Activated CD4-positive, alpha-beta T cell treated with anti-CD3 and anti-CD28 coated beads for 48 hours (primary cell): ENCODE measurements at regions not wholly inside any gene's neighbourhood (a gene's known extent, or its start where the extent isn't known, plus 50 kb on each side); places are given as distances from the start of the nearest gene placed in this dataset.
"Not testable (repeated sequence)": the region's sequence is repeated elsewhere in the genome, so short reads cannot be mapped to it uniquely, and the experiment has no call there.

Experiments
- DNase-seq: peaks from one replicate; pipeline ENCODE4 v3.0.0-alpha.2; 2020

- DNase-seq, result no peak
These were observed 158.4 kb downstream of the PTPRU start for GRCh38 chr1:29394521-29395225.

DNA sequence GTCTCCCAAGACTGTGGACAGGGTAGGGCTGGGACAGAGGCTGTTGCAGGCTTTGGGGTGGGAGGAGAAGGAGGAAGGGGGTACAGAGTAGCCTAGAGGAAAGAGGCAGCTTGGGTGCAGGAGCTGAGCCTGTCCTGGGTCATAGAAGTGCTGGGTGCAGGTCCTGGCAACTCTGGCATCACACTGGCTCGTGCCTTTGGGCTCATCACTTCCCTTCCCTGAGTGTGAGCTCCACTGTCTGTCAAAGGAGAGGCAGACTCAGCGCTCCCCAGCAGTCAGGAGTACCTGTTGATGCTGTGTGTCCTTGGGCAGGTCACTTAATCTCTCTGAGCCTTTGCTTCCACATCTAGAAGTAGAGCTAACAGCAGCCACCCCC, 157.1 kb downstream of the PTPRU start:
- DNase-seq, result no peak

DNA sequence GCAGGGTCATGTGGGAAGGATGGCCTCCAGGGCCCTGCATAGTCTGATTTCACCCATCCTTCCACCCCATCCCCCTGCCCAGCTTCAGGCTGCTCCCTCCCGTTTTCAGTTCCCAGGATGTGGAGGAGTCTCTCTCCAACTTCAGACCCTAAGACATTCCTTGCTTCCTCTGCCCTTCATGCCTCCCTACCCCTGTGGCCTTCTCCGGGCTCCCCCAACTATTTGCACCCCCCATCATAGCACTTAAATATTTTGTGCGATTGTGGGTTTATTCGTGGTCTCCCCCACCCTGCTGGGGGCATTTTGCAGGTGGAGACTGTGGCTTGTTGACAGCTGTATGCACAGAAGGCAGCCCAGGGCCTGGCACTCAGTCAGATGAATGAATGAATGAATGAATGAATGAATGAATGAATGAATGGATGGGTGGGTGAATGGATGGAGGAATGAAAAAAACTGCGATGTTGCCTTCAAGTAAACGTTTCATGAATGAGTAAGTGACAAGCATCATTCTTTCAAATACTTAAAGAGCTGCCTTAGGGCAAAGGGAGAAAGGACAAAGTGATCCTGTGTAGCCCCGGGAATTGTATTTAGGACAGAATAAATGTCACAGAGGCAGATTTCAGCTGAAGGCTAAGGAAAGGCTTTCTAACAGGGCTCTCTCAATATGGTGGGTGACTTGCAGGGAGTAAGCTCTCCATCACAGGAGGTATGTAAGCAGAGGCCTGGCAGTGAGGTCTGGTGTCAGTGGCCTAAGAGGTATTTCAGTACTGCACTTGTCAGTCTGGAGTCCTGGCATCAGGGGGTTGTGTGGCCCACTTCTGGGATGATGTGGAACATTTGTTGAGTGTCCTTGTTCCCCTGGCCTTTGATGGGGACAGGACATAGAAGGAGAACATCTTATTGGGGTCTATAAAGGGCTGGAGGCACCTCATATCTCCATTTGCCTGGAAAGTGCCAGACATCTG, 156.4 kb downstream of the PTPRU start:
- DNase-seq, result no peak

DNA sequence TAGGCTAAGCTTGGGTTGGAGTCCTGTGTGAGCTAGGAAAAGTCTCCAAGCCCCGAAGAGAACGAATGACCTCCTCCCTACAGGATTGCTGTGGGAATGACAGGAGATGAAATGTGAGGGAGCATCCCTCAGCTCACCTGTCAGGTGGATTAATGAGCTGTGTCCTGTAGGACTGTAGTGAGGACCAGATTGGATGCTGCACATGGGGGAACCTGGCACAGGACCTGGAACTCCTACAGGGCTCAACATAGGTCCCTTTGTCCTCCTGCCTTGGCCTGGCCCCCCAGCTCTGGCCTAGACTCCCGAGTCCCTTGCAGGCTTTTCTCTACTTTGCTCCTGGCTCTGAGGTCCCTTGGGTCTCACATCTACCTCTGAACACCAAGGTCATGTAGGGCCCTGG, 155.7 kb downstream of the PTPRU start:
- DNase-seq, result no peak

- no peak for DNase-seq
These were observed 155.1 kb downstream of the PTPRU start for GRCh38 chr1:29391362-29391880.

DNA sequence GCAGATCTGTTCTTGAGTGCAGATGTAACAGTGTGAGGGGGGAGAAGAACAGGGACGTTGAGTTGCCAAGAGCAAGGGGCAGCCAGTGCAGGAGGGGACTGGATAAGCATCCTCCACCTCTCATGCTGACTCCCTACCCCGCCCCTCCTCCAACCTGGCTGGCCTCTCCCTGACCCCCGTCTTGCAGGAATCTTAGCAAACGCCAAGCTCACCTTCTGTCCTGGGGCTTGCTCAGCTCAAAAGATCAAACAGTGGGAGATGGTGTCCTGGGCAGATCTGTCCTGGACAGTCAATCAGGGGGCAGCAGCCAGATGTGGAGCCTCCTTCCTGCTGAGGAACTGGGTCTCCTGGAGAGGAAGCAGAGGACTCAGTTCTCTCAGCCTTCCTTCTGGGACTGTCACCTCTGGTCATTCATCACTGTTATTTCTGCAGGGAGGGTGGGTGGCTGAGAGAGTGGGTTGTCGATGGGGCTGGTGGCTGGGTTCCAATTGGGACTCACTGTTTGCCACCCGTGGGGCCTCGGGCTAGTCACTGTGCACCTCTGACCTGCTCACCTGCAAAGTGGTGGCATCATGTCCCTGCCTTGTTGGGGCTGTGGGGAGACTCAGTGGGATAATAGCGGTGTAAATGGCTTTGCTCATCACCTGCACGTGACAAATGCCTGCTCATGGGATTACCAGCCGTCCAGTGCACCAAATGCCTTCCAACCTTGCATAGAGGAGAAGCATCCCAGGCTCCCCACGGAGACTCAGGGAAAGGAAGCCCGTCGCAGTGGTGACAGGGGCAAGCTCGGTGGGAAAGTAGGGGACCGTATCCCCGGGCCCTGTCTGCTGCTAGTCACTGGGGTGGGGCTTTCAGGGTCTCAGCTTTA, 154.4 kb downstream of the PTPRU start:
- DNase-seq, result no peak

GRCh38 chr1:29390075-29390474, 153.8 kb downstream of the PTPRU start:
- DNase-seq, result no peak

- DNase-seq, result no peak
These were observed 153.3 kb downstream of the PTPRU start for GRCh38 chr1:29389533-29390041.

GRCh38 chr1:29388884-29389283, 152.6 kb downstream of the PTPRU start:
- DNase-seq, result no peak

- no peak for DNase-seq
These were observed 151.8 kb downstream of the PTPRU start for GRCh38 chr1:29388170-29388569.

DNA sequence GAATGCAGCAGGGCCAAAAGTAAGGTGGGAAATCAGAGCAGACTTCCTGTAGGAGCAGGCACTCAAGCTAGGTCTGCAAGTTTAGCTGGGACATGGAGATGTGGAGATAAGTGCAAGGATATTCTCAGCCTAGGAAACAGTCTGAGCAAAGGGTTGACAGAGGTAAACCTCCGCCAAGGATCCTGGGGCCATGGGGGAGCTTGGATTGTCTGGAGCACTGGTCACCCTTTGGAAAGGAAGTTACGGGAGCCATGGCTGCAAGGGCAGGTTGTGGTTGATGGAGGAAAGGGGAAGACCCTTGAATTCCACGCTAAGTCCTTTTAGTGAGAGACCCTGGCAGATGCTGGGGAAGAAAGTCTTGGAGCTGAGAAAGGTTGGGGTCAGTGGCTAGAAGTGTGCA, 150.9 kb downstream of the PTPRU start:
- DNase-seq, result no peak

- DNase-seq, result not testable (repeated sequence)
These were observed 150.1 kb downstream of the PTPRU start for GRCh38 chr1:29386453-29386852.

DNA sequence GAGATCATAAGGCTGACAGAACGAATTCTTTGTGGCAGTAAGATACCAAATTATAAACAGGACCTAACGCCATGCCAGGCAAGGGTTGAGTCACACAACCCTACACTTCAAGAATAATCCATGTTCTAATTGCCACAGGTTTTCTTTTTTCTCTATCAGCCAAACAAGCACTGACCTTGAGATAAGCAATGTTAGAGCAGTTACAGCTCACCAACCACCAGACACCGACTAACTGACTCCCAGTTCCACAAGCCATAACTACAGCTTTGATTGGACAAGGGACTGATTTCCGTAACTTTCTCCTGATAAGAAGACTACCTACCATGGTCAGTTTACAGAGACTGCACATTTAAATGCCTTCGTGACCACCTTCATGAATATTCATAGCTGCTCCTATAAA, 149.6 kb downstream of the PTPRU start:
- DNase-seq, result no peak

- no peak for DNase-seq
These were observed 148.2 kb downstream of the PTPRU start for GRCh38 chr1:29384496-29385015.

GRCh38 chr1:29383746-29384371, 147.5 kb downstream of the PTPRU start:
- no peak for DNase-seq

GRCh38 chr1:29382851-29383745, 146.8 kb downstream of the PTPRU start:
- no peak for DNase-seq

DNA sequence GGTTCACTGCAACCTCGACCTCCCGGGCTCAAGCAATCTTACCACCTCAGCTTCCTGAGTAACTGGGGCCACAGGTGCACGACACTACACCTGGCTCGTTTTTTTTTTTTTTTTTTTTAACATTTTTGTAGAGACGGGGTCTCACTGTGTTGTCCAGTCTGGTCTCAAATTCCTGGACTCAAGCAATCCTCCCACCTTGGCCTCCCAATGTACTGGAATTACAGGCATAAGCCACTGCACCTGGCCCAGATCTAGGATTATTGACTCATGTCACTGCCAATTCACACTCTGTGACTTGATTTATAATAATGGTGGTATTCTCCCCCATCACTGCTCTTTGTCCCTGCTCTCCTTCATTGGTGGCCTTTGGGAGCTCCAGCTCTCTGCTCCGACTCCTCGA, 145.1 kb downstream of the PTPRU start:
- no peak for DNase-seq

DNA sequence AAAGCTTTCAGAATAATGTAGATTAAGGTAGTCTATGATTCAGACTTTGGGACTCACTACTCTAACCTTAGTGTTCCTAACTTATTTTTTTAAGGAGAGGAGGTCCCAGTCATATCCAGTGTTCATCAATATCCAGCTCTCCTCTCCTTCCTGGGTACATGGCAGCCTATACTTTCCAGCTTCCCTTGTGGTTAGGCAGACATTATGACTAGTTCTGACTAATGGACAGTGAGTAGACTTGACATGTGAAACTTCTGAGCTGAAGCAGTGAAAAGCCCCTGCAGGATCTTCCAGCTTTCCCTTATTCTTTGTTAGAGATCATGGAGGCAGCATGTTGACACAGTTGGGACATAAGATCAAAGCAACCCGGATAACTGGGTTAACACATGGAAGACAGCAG, 144.2 kb downstream of the PTPRU start:
- DNase-seq, result no peak

- DNase-seq, result peak; percentile 31
These were observed 143.2 kb downstream of the PTPRU start for GRCh38 chr1:29379443-29380073.
